ENCODE measurements at regions not wholly inside any gene's neighbourhood (a gene's known extent, or its start where the extent isn't known, plus 50 kb on each side); places are given as distances from the start of the nearest gene placed in this dataset.

DNA sequence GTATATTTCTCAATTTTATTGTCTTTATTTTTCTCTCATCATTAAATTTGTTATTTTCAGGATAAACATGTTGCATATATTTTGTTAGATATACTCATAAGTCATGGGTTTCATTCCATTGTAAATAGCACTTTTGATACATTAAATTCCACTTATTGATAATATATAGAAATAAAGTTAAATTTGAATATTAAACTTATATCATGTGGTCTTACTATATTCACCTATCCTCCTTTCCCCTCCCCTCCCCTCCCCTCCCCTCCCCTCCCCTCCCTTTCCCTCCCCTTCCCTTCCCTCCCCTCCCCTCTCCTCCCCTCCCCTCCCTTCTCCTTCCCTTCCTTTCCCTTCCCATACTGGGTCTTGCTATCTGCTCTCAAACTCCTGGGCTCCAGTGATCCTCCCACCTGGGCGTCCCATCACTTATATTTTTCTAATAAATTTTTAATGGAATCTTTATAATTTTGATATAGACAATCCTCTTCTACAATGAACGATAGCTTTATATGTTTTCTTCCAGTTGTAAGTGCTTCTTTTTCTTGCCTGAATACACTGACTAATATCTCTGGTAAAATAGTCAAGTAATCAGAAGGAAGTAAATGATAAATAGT, 692.4 kb downstream of the C6orf118 start:
- TF ChIP-seq, protein P1, sequence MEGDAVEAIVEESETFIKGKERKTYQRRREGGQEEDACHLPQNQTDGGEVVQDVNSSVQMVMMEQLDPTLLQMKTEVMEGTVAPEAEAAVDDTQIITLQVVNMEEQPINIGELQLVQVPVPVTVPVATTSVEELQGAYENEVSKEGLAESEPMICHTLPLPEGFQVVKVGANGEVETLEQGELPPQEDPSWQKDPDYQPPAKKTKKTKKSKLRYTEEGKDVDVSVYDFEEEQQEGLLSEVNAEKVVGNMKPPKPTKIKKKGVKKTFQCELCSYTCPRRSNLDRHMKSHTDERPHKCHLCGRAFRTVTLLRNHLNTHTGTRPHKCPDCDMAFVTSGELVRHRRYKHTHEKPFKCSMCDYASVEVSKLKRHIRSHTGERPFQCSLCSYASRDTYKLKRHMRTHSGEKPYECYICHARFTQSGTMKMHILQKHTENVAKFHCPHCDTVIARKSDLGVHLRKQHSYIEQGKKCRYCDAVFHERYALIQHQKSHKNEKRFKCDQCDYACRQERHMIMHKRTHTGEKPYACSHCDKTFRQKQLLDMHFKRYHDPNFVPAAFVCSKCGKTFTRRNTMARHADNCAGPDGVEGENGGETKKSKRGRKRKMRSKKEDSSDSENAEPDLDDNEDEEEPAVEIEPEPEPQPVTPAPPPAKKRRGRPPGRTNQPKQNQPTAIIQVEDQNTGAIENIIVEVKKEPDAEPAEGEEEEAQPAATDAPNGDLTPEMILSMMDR (IDR thresholded peaks at IDR 0.05): no peak
- TF ChIP-seq POLR2AphosphoS5 (IDR thresholded peaks at IDR 0.05): no peak

Data from esophagus muscularis mucosa (tissue), 3 donors.